CD4-positive, alpha-beta T cell treated with Interferon gamma for 1 hour (primary cell): ENCODE measurements at regions not wholly inside any gene's neighbourhood (a gene's known extent, or its start where the extent isn't known, plus 50 kb on each side); places are given as distances from the start of the nearest gene placed in this dataset.
"Not testable (repeated sequence)": the region's sequence is repeated elsewhere in the genome, so short reads cannot be mapped to it uniquely, and the experiment has no call there.

Experiments used
- DNase-seq: peaks from one replicate; pipeline ENCODE4 v3.0.0-alpha.2; 2020

DNA sequence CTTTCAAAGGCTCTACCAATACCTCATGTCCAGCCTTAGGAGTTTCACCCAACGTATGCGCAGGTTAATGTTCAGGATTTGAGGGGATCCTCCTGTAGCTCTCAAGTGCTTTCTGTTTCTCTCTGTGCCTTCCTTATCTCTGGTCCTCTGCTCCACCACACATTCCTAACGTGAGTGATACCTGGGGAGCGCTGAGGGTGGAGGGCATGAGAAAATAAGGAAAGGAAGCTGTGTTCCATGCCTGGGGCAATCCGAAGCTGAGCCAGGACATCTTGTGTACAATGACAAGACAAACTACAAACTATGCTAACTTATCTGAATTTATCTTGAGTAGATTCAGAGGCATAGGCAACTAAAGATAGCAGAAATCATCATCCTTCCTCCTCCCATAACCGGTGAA lies 136.4 kb downstream of the SST start:
- DNase-seq = no peak

DNA sequence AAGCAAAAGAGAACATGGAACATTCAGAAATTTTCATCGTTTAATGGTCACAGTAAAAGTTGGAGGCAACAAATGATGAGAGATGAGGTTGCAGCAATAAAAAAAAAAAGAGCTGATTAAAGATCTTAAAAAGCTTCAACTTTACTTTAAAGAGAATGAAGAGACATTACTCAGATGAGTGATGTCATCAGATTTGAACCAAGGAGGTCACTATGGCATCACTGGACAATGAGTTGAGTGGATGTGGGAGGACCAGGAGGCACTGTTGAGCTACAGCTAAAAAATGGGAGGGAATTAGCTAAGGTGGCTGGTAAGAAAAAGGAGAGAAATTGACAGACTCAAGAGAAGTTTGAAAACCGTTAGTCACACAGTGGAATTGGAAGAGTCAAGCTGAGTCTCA lies 138.4 kb downstream of the SST start:
- no peak for DNase-seq

DNA sequence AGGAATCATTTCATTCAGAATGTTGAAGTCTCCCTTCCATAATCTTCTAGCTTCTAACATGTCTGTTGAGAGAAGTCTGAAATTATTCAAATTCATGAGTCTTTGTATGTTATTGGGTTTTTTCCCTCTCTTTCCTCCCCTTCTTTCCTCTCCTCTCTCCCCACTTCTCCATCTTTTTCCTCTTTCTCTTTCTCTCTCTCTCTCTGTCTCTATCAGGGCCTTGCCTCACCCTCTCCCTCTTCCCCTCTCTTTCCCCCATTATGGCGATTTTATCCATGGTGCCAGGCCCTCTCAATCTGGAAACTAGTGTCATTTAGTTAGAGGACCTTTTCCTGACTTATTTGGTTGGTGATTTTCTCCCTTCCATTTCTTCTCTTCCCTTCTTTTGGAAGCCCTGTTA lies 147.3 kb downstream of the SST start:
- no peak for DNase-seq

DNA sequence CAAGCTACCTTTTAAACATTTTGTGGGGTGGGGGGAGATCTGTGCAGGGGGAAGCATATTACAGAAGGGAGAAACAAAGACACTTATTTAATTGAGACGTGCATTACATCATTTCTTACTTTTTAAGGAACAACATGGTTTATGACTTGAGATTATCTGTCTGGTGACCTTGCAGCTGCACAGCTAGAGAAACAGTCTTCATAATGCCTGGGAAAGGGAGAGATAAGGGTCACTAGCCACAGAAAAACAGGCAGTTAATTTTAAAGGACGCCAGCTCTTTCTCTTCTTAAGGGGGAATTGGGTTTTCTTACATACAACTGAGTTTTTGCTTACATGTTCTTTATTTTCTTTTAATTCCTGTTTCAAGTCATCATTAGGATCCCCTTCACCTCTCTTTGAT lies 147.9 kb downstream of the SST start:
- DNase-seq = no peak

DNA sequence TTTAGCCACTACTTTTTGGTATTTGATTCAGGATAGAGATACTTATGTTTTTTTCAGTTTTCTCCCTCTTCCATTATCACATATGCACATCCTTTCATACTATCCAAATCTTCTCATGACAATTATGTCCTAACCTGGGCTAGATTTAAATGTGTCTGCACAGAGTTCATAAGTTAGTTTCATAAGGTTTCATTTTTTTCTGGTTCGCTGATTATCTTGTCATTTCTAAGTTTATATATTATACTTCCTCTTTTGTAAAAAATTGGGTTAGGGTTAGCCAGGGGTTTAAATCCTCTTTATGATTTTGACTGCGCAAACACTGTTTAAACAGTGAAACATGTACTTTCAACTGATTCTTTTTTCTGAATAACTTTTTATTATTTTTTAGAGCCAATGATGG lies 148.6 kb downstream of the SST start:
- DNase-seq = no peak

DNA sequence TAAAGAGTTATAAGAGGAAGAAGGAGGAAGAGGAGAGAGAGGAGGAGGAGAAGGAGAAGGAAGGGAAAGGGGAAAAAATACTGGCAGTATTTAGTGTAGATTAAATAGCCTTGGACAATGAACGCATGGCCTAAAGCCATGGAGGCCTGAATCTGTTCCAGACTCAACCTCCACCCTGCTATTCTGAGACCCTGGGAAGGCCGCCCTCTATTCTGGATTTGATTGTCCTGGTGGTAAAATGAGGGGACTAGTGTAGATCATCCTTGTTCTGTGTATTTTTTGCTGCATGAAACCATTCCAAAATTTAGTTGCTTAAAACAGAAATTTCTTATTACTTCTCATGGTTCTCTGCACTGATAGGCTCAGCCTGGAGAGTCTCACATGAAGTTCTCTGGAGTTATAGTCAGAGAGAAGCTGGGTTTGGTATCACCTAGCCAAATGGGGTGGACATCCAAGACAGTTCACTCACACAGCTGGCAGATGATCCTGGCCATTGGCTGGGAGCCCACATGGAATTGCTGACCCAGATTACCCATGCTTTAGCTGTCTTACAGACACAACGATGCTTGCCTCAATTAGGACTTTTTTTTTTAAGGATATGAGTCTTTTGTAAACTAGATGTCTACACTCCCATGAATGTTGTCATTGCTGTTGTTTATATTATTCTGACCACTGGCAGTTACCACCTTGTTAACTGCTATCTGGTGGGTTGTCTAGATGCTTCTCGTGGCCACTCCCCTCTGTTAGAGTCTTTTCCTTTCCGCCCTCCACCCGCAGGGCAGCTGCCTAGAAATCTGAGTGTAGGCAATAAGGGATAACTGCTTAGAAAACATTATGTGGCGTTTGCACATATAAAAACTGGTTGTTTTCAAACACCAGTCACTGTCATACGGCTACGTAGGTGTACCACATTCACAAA lies 149.9 kb downstream of the SST start:
- DNase-seq = no peak

DNA sequence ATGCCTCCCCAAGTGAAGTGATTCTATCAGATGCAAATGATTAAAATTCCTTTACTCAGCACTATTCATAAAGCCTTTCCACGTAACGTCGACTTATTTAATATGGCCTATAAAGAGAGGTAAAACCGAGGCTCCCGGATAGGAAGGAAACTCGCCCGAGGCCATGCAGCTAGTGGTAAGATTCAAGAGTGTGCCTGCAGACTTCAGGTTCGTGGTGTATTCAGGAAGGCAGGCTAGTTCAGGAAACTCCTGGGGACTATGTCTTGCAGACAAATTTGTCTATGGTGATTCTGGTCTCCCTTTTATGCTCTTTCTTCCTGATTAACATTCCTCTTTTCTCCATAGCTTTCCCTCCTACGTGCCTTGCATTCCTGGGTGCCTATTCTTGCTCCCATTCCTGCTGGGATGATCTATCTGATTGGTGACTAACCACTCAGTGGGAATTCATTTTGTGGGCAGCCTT lies 150.7 kb downstream of the SST start:
- DNase-seq = no peak

DNA sequence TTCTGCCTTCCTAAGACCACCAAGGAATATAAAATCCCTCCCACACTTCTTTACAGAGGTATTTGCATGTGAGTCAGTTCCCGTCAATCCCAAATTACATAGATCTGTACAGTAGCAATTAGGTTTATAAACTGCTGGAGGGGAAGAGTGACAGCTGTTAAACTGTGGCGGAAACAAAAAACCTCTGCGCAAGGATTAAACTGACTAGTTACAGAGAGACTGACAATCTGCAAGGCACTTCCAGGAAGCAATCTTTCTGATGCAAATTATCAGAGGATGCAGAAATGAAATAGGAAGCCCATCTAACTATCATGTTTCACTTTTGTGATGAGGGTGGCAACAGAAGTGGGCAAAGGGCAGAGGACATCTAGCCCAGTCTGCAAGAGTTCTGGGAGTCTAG lies 150.4 kb downstream of the RTP4 start:
- DNase-seq = no peak

DNA sequence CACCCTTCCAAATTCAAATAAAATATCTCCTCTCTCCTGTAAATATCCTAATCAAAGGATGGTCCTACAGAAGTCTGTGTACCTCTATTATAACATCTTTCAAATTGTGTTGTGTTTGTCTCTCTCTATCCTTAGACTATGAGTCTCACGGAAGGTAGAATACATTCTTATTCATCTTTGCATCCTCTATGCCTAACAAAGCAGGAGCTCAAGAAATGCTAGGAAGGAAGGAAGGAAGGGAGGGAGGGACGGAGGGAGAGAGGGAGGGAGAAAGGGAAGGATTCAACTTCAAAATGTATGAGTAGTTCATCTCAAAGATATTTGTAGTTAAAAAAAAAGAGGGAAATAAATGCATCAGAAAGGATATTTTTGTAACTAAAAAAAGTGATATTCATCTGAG lies 150.0 kb downstream of the RTP4 start:
- no peak for DNase-seq

DNA sequence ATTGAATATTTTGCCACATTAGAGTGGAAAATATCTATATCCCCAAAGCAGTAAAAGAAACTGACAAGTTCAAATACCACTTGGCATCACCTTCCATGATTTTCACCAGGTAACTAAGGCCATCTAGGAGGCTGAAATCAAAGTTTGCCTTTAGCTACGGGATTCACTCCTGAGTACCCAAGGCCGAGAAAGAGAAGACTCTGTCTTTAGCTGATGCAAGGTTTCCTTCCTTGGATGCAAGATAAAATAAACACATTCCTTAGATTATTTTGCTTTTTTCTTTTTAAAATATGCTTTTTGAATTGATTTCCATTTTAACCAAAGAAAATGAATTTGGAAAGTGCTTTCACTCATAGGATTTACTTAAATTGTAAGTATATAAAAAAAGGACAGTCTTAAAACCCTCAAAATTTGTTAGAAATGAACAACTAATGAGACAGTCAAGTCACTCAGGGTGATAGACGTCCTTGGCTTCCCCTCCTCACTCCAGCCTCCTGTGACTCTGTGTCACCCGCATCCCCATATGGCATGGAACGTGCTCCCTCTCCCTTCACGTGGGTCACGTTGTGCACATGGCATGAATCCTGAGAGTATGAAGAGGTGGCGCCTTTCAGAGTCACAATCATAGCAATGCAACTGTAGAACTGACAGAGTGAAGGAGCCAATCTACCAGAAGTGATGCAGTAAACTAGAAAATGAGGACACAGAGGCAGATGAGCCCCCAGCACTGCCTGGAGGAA lies 148.4 kb downstream of the RTP4 start:
- DNase-seq = no peak

DNA sequence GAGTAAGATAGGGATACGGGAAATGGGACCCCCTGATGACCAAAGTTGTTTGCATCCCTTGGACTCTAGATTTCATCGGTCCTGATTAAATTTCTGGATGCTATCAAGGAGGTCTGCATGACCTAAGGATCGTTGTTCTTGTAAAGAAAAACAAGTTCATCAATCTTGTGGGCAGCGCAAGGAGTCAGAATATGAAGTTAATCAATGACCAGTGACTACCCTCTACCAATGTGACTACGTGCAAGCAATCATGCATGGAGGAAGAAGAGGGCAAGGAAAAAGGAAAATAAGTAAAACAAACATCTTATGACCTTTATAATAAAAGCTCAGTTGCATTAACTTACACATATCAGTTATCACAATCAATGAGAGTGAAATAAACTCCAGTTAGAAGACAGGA lies 139.7 kb downstream of the RTP4 start:
- no peak for DNase-seq

DNA sequence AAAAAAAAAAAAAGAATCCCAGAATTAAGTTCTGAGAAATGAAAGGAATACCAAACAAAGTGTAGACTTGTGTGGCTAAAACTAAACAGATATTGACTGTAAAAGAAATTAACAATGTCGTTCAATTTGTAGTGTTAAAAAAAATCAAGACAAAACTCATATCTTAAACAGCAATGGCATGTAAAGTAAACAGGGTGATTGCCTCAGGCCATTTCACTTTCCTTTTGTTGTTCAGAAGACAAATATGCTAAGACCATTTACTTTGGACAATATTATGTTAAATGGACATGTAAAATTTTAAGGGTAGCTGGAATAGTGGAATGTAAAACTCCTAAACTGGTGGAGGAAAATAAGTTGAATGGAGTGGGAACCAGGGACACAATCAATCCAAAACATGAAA lies 139.1 kb downstream of the RTP4 start:
- DNase-seq = no peak

DNA sequence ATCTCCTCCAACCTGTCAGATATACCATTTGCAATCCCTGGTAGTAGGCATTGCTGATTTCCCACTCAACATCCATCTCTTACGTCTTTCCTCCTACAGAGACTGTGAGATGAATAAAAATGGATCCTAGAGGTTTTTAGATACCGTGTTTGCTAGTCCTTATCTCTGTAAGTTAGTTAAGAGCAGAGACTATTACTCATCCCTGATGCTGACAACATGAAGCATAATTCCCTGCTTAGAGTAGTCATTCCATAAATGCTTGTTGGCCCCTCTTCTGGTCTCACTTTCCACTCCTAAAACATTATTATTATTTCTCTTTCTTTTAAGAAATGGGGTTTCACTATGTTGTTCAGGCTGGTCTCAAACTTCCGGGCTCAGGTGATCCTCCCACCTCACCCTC lies 136.2 kb downstream of the RTP4 start:
- no peak for DNase-seq

DNA sequence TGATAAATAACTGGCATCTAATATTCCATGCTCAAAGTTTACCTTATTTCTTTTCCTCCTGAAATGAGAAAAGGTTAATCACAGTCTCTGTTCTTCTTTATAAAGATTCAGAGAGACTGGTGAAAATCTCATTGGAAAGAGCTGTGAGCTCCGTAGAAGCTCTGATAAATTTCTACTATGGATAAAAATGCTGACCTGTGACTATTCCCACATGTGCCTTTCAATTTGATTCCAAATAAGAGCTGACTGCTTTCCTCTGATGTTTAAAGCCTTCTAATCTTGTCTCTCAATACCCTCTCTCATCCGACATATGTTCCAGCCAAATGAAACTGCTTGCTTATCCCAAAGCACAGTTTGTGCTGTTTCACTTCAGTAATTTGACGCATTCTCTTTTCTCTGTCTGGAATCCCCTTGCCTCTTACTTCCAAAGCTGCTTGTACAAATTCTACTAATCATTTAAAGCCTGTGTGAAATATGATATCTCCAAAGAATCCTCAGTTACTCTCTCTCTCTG lies 130.1 kb downstream of the RTP4 start:
- DNase-seq = no peak

DNA sequence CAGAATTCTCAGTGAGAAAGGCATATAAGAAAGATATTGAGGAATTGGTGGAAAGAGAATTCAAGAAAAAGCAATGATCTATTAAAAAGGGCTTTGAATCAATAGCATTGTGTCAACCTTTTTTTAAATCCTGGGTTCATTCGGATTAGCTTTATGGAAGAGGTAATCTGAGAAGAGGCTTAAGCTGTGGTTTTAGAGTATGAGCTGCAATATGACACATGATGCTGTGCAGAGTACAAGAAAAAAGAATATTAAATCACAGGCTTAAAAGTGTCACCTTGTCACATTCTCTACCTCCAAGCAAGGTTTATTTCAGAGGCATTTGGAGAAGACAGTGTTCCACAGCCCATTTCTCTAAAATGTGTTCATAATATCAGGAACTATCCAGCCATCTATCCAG lies 128.9 kb downstream of the RTP4 start:
- DNase-seq = no peak

DNA sequence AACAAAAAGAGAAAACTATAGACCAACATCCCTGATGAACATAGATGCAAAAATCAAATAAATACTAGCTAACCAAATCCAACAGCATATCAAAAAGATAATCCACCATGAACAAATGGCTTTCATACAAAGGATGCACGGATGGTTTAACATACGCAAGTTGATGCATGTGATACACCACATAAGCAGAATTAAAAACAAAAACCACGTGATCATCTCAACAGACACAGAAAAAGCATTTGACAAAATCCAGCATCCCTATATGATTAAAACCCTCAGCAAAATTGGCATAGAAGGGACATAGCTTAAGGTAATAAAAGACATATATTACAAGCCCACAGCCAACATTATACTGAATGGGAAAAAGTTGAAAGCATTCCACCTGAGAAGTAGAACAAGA lies 125.9 kb downstream of the RTP4 start:
- DNase-seq = not testable (repeated sequence)

DNA sequence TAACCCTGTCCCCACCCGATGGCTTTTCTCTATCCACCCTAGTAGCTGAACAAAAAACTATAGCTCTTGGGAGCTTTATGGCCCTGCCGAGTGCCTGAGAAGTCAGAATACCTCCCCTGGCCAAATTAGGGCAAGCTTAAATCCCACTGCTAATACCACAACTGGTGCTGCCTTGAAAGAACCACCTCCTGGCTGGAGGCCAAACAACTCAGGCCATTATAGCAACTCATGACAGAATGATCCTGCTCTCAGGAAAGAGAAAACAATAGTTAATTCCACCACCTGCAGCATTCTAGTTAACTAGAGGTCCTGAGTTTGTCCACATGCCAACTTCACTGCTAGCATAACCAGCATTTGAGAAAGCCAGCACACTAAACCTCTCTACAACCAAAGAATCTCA lies 123.2 kb downstream of the RTP4 start:
- no peak for DNase-seq

DNA sequence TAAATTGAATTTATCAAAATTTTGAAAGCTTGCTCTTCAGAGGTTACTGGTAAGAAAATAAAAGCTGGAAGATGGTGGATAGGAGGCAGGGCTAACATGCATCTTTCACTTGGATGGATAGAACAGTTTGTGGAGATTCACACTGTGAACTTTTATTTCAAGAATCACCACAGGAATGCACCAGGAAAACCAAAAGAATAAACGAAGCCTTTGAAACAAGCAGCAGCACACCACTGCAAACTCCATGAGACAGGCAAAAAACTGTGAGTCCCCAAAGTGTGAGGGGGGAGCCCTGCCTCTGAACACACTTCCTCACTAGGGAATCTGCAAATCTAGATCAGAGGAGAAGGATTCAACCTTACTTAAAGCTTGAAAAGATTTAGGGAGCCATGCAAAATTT lies 122.2 kb downstream of the RTP4 start:
- no peak for DNase-seq

DNA sequence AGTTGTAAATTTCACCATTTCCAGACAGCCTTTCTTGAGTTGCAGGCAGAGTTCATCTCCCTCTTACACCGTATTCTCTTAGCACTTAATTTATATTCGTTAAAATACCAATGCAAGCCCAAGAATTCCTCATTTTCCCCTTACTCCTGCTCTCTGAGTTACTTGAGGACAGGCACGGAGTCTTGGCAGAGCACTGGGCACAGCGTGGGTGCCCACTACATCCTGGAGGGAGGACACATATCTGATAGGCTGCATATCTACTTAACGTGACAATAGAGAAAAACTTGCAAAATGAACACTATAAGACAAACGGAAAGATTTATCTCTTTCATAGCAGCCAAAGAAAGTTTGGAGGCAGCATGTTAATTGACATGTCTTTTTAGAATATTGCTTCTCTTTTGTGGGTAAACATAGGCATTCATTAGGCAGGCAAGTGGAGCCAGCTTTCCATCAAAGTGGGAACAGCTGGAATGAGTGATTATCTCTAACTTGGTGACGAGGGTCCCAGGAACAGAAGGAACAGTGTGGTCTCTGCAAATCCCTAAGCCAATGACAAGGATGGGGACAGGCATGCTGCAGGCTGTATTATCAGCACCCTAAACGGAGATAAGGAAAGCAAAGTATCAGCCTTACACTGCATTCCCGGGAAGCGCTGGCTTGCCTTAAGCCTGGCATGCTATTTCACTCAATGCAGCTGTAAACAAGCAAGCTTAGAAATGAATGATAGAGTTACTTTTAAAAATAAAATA lies 116.5 kb downstream of the RTP4 start:
- DNase-seq = no peak

DNA sequence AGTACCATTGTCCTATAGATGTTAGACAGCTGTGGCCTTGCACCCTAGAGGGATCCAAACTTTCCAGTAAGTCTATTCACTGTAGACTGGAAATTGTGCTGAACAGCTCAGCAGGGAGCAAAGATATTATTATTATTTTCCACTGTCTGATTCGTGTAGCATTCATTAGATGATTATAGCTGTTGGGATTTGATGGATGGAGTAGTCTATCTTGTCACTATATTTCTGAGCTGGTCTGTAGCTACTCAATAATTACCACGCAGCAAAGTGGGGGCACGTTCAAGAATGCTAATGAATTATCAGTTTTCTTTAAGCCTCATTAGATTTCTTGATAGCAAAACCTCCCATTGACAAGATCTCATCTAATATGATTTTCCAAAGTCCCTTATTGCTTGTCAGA lies 113.2 kb downstream of the RTP4 start:
- DNase-seq = no peak

DNA sequence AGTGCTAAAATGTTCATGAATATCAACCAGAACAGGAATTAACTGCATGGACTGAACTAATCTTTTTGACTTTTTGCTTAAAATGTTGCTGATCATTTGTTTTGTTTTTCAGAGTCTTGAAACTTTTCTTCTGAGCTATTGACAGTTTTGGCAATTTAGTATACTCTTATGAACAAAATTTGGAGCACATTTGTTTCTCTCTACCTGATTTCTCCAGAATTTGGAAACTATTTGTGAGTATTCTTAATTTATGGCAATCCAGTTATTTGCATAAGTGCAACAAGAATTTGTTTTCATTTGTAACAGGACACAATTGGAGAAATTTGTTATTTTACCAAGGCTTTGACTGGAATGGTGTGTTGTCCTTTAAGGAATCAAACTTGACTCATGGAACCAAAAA lies 107.4 kb downstream of the RTP4 start:
- DNase-seq = not testable (repeated sequence)

DNA sequence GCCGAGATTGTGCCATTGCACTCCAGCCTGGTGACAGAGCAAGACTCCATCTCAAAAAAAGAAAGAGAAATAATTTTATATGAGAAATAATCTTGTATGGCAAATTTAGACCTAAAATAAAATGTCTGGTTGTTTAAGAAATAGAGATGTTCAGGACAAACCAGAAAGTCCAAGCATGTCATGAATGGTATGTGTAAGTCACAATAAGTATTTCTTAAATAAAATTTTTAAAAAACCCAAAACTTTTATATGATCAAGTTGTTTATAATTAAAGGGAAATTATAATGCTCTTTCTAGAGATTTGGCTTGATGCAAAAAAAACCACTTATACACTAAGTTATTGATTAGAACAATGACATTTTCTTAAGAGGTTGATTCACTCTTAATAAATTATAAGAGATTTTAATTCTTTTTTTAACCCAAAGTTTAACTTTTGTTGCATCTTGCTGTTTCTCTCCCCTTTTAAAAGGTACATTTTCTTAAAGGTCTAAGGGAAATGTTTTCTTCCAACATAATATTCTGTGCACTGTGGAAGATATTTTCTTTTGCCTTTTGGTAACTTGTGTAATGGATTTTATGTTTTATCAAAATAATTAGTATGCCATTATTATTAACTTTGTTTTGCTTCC lies 105.7 kb downstream of the RTP4 start:
- no peak for DNase-seq

DNA sequence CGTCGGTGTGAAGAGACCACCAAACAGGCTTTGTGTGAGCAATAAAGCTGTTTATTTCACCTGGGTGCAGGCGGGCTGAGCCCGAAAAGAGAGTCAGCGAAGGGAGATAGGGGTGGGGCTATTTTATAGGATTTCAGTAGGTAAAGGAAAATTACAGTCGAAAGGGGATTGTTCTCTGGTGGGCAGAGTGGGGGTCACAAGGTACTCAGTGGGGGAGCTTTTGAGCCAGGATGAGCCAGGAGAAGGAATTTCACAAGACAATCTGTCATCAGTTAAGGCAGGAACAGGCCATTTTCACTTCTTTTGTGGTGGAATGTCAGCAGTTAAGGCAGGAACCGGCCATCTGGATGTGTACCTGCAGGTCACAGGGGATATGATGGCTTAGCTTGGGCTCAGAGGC lies 98.1 kb downstream of the RTP4 start:
- DNase-seq = not testable (repeated sequence)
